ENCODE measurements at regions not wholly inside any gene's neighbourhood (a gene's known extent, or its start where the extent isn't known, plus 50 kb on each side); places are given as distances from the start of the nearest gene placed in this dataset.
A peak's percentile ranks its signal among the peaks of the same experiment; 100 is the strongest.
"Not testable (repeated sequence)": the region's sequence is repeated elsewhere in the genome, so short reads cannot be mapped to it uniquely, and the experiment has no call there.

DNA sequence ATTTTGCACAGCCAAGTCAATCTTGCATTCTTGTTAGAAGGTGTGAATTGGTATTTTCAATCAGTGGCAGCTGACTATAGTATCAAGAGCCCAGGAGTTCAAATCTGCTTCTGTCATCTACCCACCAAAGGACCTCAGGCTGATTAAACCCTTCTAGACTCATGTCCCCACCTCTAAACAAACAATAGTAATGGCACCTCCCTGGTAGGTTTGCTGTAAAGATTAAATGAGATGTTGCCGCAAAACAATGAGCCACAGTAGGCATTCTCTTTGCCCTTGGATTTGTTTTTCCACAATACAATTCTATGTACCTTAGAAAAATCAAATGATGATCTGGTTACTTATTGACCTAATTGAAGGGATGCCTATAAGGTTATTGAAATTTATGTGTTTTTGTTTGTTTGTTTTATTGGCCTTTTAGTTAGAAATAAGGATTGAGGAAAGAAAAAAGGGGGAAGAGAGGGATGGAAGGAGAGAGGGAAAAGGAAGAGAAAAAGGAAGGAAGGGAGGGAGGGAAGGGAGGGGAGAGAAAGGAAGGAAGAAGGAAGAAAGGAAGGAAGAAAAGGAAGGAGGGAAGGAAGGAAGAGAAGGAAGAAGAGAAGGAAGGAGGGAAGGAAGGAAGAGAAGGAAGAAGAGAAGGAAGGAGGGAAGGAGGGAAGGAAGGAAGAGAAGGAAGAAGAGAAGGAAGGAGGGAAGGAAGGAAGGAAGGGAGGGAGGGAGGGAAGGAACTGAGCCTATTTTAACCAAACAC, 110.7 kb downstream of the ETS2 start:
- H3K4me3 ChIP-seq (ENCODE audit: low read depth, low read length) = no peak overlapping the region

DNA sequence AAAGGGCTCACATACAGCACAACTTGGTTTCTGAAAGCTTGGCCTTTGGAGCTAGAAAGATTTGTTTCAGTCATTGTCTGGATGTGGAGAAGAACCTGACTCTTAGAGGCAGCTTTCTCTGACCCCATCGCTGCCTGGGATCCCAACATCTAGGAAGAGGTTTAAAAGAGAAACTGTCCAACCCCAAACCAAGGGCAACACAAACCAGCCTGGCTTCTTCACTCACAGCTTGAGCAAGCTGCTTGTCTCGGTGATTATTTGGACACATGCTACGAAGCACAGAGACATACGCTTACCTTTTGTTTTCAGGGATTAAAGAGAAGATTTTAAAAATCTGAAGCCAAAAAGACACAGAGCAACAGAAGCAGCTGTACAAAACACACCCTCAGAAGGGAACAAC, 109.8 kb downstream of the ETS2 start:
- no peak overlapping the region for H3K4me3 ChIP-seq (ENCODE audit: low read depth, low read length)

DNA sequence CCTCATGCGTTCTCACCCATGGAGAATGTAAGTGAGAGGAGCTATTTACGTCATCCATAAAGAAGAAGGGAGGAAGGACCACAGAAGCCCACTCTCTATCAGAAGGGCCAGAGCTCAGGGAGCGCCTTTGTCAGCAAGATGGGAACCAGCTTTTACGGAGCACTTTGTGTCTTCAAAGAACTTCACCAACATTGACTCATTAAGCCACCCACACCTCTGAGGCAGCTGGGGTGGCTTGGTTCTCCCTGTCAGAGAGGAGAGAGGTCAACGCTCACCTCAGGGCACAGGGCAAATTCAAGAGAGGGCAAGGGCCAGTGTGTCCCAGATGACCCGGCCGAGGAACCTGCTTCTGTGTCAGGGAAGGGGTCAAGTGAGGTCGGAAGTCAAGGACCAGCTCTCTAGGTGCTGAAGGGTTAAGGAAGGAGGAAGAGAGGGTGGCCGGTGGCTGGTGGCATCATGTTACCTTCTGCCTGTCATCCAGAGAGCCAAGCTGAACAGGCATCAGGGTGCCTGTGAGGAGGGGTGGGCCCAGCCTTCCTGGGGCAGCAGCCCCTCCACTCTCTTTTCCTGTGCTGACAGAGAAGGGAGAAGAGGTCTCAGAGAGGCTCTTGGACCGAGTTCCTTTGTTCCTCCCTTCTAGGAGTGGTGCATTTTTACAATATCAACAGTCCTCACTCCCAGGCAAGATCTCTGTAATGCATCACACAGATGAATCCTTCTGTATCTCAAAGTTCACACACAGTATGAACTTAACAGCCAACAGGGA, 109.0 kb downstream of the ETS2 start:
- H3K4me3 ChIP-seq (ENCODE audit: low read depth, low read length) = no peak overlapping the region

DNA sequence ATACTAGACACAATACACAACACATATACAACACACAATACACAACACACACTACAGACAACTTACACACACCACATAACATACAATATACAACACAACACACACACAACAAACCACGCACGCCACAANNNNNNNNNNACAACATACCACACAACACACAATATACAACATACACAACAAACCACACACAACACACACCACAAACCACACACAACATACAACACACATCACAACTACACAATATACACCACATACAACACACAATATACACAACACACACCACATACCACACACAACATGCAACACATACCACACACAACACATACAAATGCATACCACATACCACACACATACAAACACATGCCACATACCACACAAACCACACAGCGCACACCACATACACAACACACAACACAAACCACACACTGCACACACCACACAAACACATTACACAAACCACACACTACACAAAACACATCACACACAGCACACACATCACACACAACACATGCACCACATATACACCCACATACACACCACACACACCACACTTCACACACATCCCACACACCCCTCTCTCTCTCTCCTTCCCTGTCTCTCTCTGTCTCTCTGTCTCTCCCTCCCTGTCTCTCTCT, 108.3 kb downstream of the ETS2 start:
- no peak overlapping the region for H3K4me3 ChIP-seq (ENCODE audit: low read depth, low read length)

DNA sequence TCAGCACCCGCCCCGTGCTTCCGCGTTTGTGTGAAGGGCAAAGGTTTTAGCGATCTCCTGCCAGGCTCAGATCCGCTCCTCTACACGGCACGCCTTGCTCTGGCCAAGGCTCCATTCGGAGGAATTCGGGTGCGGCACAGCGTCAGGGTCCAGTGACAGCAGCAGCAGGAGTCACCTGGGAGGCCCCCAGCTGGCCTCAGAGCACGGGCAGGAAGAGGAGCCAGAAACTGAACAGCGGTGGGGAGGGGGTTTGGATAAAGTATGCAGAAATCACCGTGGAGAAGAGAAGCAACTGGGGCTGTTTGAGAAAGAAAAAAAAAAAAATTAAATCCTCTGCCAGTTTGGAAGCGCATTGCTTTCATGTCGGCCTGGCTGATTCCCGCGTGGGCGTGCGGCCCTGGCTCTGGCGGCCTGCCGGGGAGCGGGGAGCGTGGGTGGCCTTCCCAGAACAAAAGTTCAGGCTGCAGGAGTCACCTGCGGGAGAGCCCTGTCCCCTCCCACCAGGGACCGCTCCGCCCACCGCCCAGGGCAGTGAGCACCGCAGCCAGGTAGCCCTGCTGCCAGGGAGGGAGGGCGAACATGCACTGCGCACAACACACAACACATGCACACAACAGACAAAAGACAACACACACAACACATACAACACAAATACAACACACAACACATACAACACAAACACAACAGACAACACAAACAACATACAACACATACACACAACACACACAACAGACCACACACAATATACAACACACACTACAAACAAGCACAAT, 107.6 kb downstream of the ETS2 start:
- peak overlapping the region; percentile 4 for H3K4me3 ChIP-seq (ENCODE audit: low read depth, low read length)

DNA sequence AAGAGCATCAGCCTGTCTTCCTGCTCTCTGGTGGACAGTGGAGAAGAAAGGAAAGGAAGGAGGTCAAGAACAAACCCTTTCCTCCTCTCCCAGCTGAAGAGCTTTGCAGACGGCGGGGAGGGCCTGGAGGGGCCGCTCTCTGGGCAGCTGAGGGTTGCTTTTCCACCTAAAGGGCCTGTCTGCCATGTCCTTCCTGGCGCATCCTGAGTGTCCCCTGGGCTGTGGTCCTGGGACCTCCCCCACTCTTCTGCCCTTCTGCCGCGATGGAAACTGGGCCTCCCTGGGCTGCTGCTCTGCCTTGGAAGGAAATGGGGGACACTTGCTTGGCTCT, 107.0 kb downstream of the ETS2 start:
- H3K4me3 ChIP-seq (ENCODE audit: low read depth, low read length) = peak overlapping the region; percentile 4

DNA sequence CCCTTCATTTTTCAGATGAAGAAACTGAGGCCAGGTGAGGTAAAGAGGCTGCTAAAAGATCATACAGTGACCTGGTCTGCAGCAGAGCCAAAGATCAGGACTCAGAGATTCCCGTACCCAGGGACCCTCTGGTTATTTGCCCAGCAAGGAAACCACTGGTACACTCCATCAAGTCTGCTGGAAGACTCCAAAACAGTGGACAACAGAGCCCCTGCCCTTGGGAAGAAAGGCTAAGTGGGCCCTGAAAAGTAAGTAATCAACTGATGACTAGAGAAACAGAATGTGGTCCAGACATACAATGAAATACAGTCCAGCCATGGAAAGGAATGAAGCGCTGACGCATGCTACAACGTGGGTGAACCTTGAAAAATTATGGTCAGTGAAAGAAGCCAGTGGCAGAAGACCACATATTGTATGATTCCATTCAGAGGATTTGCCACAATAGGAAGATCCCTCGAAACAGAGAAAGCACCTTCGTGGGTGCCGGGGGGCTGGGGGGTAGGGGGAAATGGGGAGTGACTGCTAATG, 106.4 kb downstream of the ETS2 start:
- H3K4me3 ChIP-seq (ENCODE audit: low read depth, low read length) = no peak overlapping the region

DNA sequence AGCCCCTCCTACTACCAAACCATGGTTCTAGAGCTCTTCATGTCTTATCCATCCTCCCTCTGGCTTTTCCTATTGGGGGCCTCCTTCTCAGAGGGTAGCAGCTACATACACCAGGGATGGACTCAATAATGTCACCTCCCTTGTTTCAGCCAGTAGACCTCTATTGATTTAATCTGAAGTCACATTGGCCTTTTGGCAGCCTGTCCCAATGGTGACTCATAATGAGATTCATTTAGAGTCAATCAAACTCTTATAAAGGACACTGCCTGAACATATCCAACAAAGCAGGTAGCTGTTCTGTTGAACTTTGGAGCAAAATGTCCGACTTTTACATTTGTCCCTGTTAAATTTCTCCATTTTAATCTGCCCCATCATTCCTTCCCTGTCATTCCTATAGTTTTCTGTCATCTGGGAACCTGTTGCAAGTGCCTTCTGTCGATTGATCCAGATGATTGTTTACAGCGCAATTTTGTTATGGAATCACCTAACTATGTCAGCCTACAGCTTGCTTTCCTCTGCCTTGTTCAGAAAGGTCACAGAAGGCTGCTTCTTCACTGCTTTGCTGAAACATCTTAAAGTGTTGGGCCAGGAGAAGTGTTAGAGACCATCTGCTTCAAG, 105.9 kb downstream of the ETS2 start:
- no peak overlapping the region for H3K4me3 ChIP-seq (ENCODE audit: low read depth, low read length)

DNA sequence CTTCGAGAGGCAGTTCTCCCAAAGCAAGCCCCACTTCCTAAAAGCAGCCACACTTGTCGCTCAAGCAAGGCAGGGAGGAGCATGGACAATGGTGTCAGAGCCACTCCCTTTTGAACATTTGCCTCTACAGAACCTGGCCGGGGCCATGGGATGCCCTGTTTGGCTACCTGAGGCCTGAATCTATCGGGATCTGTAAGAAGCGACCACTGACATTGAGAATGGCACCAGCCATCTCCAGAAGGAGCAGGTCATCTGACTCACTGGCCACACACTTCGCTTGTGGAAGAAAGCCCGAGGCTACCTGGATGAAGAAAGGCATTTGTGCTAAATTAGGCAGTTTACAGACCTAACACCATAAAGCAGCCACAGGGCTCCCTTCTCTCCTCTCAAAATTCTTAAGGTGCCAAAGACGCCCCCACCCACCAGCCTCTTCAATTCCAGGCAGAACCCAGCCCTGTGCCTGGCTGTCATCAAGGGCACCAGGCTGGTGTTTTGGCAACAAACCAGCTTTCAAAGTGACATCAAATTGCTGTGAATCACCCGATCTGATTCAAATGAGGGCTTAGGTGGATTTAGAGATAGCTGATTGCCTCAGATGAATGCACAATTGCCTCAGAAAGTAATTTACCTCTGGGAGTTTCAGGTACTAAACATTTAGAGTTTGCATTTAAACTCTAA, 104.8 kb downstream of the ETS2 start:
- H3K4me3 ChIP-seq (ENCODE audit: low read depth, low read length) = no peak overlapping the region

DNA sequence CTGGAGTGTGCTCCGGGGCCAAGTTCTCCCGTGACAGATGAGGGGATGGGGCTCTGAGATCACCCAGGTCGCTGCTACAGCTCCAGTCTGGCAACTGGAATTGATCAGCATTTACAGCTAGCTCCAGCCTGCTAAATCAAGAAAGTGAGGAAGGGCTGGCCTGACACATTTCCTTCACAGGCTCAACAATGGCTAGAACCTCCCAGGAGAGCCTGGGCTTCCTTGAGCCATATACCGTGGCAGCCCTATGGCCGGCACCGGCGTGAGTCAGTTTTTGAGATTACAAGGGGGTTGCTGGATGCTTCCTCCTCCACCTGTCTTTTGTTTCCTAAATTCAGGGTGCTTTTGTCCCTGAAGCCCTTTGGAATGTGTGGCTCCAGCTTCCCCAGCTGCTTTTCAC, 104.2 kb downstream of the ETS2 start:
- H3K4me3 ChIP-seq (ENCODE audit: low read depth, low read length) = no peak overlapping the region

DNA sequence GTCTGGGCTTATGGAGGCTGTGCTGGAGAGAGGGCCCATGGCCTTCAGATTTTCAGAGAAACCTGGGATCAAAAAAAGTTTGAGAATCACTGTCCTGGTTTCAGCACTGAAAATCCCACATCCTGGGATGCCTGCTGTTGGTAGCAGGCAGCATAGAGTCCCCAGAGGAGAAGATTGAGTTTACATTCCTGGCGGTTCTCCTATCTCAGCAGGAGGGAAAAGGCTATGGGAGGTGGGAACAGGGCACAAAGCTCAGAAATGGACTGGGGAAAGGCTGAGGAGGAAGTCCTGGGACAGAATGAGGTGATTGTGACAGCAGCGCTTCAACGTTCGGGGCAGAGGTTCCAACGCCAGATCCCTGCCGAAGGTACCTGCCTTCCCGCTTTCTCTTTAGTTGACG, 103.4 kb downstream of the ETS2 start:
- no peak overlapping the region for H3K4me3 ChIP-seq (ENCODE audit: low read depth, low read length)

DNA sequence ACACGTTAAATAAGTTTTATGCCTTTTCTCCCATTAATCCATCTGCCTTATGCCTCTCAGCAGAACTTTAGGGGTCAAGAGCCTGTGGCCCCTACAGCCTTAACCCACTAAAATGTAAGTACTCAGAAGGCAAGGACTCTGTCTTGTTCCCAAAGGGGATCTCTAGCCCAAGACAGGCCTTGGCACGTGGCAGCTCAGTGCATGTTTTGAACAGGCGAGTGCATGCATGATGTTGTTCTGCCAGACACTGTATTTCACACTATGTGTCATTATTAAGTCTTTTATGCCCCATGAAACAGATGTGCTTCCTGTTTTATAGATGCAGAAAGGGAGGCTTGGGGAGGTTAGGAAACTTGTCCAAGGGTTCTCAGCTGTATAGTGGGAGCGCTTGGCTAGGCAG, 102.8 kb downstream of the ETS2 start:
- H3K4me3 ChIP-seq (ENCODE audit: low read depth, low read length) = no peak overlapping the region

DNA sequence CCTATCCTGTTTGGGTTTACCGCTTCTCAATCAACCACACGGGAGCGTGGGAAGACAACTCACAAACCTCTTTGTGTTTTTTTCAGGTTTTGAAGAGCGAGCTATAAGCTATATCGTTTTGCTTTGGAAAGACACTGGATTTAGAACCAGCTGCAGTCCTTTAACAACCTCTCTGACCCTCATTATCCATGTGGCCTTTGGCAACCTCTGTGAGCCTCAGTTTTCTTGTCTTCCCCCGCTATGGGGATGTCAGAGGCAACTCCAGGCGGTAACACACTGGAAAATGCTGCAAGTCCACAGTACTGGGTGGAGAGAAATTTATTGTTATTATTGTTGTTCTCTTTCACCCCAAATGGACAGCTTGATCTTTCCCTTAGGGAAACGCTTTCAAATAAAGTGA, 100.0 kb downstream of the ETS2 start:
- no peak overlapping the region for H3K4me3 ChIP-seq (ENCODE audit: low read depth, low read length)

DNA sequence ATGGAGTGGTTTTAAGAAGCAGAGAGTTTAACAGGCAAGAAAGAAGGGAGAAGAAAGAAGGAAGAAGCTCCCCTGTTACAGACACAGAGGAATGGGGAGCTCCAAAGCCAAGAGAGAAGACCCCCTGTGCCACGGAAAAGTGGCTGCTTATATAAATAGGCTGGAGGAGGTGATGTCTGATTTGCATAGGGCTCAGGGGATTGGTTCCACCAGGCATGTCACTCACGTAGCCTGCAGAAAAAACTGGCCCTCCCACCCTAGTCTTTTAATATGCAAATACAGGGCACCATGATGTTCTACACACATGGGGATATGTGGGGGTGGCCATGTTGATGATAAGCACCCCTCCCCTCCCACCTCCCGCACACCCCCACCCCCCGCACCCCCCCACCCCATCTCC, 99.6 kb downstream of the ETS2 start:
- H3K4me3 ChIP-seq (ENCODE audit: low read depth, low read length) = no peak overlapping the region

DNA sequence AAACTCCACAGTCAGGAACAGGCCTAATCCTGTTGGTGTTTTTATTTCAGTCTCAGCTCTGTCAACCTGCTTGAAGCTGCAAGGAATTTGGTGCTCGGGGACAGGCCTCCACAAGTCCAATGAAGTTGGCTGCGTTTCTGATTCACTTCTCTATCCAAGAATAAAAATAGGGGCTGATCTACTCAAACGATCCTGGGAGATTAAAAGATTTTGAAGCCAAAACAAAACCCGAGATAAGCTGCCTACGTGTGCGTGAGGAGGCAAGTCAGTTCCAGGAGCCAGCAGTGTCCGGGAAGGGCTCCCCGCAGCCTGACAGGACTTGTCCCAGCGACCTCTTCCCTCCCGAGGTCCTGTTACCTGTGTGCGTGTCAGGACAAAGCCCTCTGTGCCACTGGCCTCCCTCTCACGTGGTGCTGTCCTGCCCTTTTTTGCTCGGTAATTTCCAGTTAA, 98.0 kb downstream of the ETS2 start:
- H3K4me3 ChIP-seq (ENCODE audit: low read depth, low read length) = no peak overlapping the region

DNA sequence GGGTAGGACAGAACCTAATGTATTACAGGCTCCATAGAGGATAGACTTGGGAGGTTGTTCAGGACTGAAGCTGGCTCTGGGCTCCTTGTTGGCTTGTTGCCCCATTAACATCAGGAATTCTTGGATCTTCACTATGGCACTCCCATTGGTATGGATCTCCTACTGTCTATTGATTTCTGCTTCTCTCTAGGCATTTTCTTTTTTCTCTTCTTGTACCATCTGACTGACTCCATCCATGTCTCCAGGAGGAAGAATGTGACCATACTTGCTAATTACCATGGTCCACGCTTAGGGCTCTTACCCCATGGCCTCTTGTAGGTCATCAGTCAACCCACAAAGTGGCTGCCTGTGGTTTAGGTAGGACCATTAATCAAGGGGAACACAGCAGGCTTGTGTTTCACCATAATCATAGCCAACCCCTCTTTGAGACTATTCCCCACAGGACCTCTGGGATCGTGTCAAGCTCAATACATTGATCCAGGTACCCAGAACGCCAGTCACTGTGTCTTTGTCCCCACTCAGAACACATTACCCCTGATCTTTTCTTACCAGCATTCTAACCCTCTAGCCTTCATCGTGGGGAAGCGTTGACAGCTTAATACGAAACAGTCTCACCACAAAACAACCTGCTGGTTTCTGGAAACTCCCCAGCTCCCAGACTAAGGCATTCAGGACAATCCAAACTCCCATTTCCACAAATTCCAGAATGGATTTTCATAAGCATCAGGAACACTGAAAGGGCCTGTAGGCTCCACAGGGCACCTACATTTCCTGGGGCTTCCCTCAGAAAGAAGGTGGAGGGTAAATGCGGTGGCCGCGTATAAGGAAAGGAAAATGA, 97.1 kb downstream of the ETS2 start:
- H3K4me3 ChIP-seq (ENCODE audit: low read depth, low read length) = no peak overlapping the region

DNA sequence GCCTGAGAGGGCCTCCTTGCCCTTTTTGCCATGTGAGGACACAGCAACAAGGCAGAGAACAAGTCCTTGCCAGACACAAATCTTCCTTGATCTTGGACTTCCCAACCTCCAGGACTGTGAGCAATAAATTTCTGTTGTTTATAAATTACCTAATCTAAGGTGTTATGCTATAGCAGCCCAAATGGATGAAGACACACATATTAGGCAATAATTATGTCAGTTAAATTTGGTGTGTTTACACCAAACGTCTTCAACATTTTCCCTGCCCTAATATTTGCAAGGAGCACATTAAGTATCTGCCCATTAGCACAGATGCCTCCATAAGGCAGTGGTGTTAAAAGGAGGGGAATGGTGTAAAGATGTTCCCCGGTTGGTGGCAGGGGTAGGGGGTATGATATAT, 94.8 kb downstream of the ETS2 start:
- H3K4me3 ChIP-seq (ENCODE audit: low read depth, low read length) = no peak overlapping the region

DNA sequence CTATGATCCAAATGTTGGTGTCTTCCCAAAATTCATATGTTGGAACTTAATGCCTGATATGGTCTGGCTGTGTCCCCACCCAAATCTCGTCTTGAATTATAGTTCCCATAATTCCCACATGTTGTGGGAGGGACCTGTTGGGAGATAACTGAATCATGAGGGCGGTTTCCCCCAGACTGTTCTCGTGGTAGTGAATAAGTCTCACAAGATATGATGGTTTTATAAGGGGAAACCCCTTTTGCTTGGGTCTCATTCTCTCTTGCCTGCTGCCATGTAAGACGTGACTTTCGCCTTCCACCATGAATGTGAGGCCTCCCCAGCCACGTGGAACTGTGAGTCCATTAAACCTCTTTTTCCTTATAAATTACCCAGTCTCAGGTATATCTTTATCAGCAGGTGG, 94.3 kb downstream of the ETS2 start:
- H3K4me3 ChIP-seq (ENCODE audit: low read depth, low read length) = not testable (repeated sequence)

DNA sequence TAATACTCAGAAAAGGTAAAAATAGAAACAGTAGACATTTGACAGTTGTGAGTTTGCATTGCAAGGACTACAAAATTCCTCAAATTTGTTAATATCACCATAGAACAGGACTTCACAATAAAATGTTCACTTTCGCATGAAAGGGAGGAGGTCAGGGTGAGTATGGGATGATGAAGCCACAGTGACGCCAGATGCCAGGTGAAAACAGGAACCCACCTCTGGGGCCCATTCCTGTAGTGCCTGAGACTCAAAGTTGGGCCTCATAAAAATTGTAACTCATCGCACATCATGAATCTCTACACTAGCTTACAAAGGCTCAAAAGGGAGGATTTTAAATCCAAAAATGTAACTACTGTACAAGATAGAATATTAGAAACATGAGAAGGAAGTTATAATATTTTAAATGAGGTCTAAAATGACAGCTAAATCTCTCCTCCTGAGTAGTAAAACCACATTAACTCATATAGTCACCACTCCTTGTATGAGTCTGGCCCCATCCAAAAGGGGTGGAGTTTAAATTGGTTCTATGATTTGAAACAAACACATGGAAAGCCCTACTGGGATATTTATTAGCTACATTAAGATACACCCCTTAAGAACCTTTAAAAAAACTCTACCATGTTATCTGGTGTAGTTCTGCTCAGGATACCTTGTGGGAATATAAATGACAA, 93.7 kb downstream of the ETS2 start:
- no peak overlapping the region for H3K4me3 ChIP-seq (ENCODE audit: low read depth, low read length)

Measured in iPS-11a (cell line).